H1 (cell line): ENCODE measurements at regions not wholly inside any gene's neighbourhood (a gene's known extent, or its start where the extent isn't known, plus 50 kb on each side); places are given as distances from the start of the nearest gene placed in this dataset.
A peak's percentile ranks its signal among the peaks of the same experiment; 100 is the strongest.

ENCODE experiments used
- CTCF ChIA-PET: fragments of 300-600 bp; sonication (Branson Sonifier 250); formaldehyde crosslinking; loops from one replicate; lab custom pipeline; 2021; ENCODE audit not compliant: partially characterized antibody; lab: Charles Lee
- POLR2A ChIA-PET: fragments of 300-600 bp; sonication (Branson Sonifier 250); formaldehyde crosslinking; loops from one replicate; lab custom pipeline; 2021; ENCODE audit warnings: inconsistent platforms; ENCODE audit not compliant: partially characterized antibody; lab: Charles Lee
- DNase-seq, 2 experiments: peaks; one replicate each; pipeline versions ENCODE4 v3.0.0 to v3.0.0-alpha.2; 2010 to 2022; ENCODE audit warnings: low spot score in 2 of 2, low read depth in 1 of 2, mixed read lengths in 1 of 2
- FAIRE-seq: peaks from 2 replicates; lab custom pipeline; 2011; peaks lifted over from hg19 to GRCh38; lab: Jason Lieb, UNC
- H2AFZ ChIP-seq: 2 replicates; pipeline ENCODE4 v1.8.1; 2012; ENCODE audit warnings: low read length, inconsistent platforms
- H2AK5ac ChIP-seq: 2 replicates; pipeline ENCODE4 v1.6.1; 2013; ENCODE audit warnings: low read depth, low read length
- H2BK120ac ChIP-seq: replicated peaks from 2 replicates; pipeline ENCODE3; 2013; ENCODE audit warnings: low read depth, low read length, inconsistent platforms
- H2BK12ac ChIP-seq: 2 replicates; pipeline ENCODE4 v1.6.1; 2013; ENCODE audit warnings: low read depth, low read length
- H2BK15ac ChIP-seq: 2 replicates; pipeline ENCODE4 v1.6.1; 2013; ENCODE audit warnings: low read length
- H2BK20ac ChIP-seq: 2 replicates; pipeline ENCODE4 v1.6.1; 2013; ENCODE audit warnings: low read length
- H2BK5ac ChIP-seq: 2 replicates; pipeline ENCODE4 v1.6.1; 2013; ENCODE audit warnings: low read depth, low read length
- H3K14ac ChIP-seq: 2 replicates; pipeline ENCODE4 v1.6.1; 2013; ENCODE audit warnings: inconsistent platforms; ENCODE audit not compliant: insufficient read length
- H3K18ac ChIP-seq: 2 replicates; pipeline ENCODE4 v1.6.1; 2013; ENCODE audit warnings: low read length; ENCODE audit errors: extremely low read depth
- H3K23ac ChIP-seq: 2 replicates; pipeline ENCODE4 v1.6.1; 2013; ENCODE audit warnings: inconsistent platforms; ENCODE audit not compliant: insufficient read length
- H3K23me2 ChIP-seq: 2 replicates; pipeline ENCODE4 v1.6.1; 2013; ENCODE audit warnings: low read depth, low read length
- H3K27ac ChIP-seq: 2 replicates; pipeline ENCODE4 v1.6.1; 2011; ENCODE audit warnings: low read depth, low read length, inconsistent platforms
- H3K27me3 ChIP-seq, 4 experiments: replicated peaks in 1 of 4; 1 replicate in 1 of 4; 2 replicates in 3 of 4; pipeline versions ENCODE4 v1.6.1 to v1.8.1; 2011 to 2013; ENCODE audit warnings: low read length in 3 of 4, mild to moderate bottlenecking in 3 of 4, inconsistent platforms in 2 of 4, mixed read lengths in 2 of 4, moderate library complexity in 1 of 4; ENCODE audit not compliant: control insufficient read depth in 3 of 4, insufficient read depth in 3 of 4; ENCODE audit errors: extremely low read depth in 1 of 4
- H3K36me3 ChIP-seq, 4 experiments: 2 replicates each; pipeline versions ENCODE4 v1.6.1 to v1.8.1; 2011 to 2013; ENCODE audit warnings: mild to moderate bottlenecking in 4 of 4, low read length in 3 of 4, moderate library complexity in 2 of 4, control low read depth in 1 of 4, inconsistent platforms in 1 of 4; ENCODE audit not compliant: insufficient read depth in 4 of 4, control insufficient read depth in 2 of 4
- H3K4ac ChIP-seq: replicated peaks from 2 replicates; pipeline ENCODE3; 2013; ENCODE audit warnings: low read length, low read depth, mixed read lengths, inconsistent platforms; ENCODE audit not compliant: insufficient read length
- H3K4me1 ChIP-seq, 4 experiments: replicated peaks in 1 of 4; 1 replicate in 1 of 4; 2 replicates in 3 of 4; pipeline versions ENCODE4 v1.6.1 to v1.8.1; 2011 to 2013; ENCODE audit warnings: low read length in 3 of 4, inconsistent platforms in 2 of 4, mixed read lengths in 1 of 4; ENCODE audit not compliant: insufficient read depth in 4 of 4, control insufficient read depth in 3 of 4
- H3K4me2 ChIP-seq, 2 experiments: 2 replicates each; pipeline versions ENCODE4 v1.6.1 to v1.8.1; 2011 to 2013; ENCODE audit warnings: low read depth in 2 of 2, low read length in 2 of 2, control low read depth in 1 of 2, inconsistent platforms in 1 of 2, mild to moderate bottlenecking in 1 of 2; ENCODE audit not compliant: insufficient read depth in 1 of 2
- H3K4me3 ChIP-seq, 4 experiments: fragments of 200-600, 300-600 bp in 1 of 4; sonication (generic), shearing (Covaris generic), sonication (Bioruptor Twin) in 1 of 4; 2 replicates each; pipeline versions ENCODE4 v1.5.1 to v1.8.1; 2011 to 2016; ENCODE audit warnings: low read length in 4 of 4, low read depth in 3 of 4, control low read depth in 2 of 4, inconsistent platforms in 2 of 4, mild to moderate bottlenecking in 2 of 4, mixed read lengths in 1 of 4, moderate library complexity in 1 of 4; ENCODE audit not compliant: insufficient read depth in 2 of 4; ENCODE audit errors: extremely low read depth in 1 of 4
- H3K56ac ChIP-seq: replicated peaks from 2 replicates; pipeline ENCODE3; 2013; ENCODE audit warnings: low read depth, mild to moderate bottlenecking, mixed read lengths, low read length, inconsistent platforms; ENCODE audit not compliant: insufficient read length
- H3K79me1 ChIP-seq: 2 replicates; pipeline ENCODE4 v1.6.1; 2013; ENCODE audit warnings: low read depth, low read length, control low read depth
- H3K79me2 ChIP-seq, 2 experiments: 2 replicates each; pipeline versions ENCODE4 v1.6.1 to v1.8.1; 2012 to 2013; ENCODE audit warnings: low read length in 2 of 2, mild to moderate bottlenecking in 2 of 2, inconsistent platforms in 1 of 2; ENCODE audit not compliant: insufficient read depth in 2 of 2, control insufficient read depth in 1 of 2
- H3K9ac ChIP-seq, 4 experiments: replicated peaks in 1 of 4; 1 replicate in 1 of 4; 2 replicates in 3 of 4; pipeline versions ENCODE4 v1.6.1 to v1.8.1; 2011 to 2013; ENCODE audit warnings: low read depth in 3 of 4, low read length in 3 of 4, control low read depth in 2 of 4, mild to moderate bottlenecking in 2 of 4, moderate library complexity in 2 of 4, inconsistent platforms in 1 of 4; ENCODE audit errors: extremely low read depth in 1 of 4
- H3K9me3 ChIP-seq, 2 experiments: 2 replicates each; pipeline versions ENCODE4 v1.6.1 to v1.8.1; 2012 to 2013; ENCODE audit warnings: mild to moderate bottlenecking in 2 of 2, moderate library complexity in 2 of 2, control low read depth in 1 of 2, inconsistent platforms in 1 of 2, low read depth in 1 of 2, low read length in 1 of 2, mixed read lengths in 1 of 2; ENCODE audit not compliant: insufficient read depth in 2 of 2
- H4K20me1 ChIP-seq, 2 experiments: replicated peaks in 1 of 2; 2 replicates each; pipeline versions ENCODE3 to v1.8.1; 2011 to 2013; ENCODE audit warnings: inconsistent platforms in 2 of 2, low read length in 2 of 2, mild to moderate bottlenecking in 1 of 2; ENCODE audit not compliant: insufficient read depth in 2 of 2, control insufficient read depth in 1 of 2
- H4K5ac ChIP-seq: 2 replicates; pipeline ENCODE4 v1.6.1; 2013; ENCODE audit warnings: low read length, low read depth, mixed read lengths, inconsistent platforms; ENCODE audit not compliant: insufficient read length
- H4K8ac ChIP-seq: 2 replicates; pipeline ENCODE4 v1.8.0; 2013; ENCODE audit warnings: mild to moderate bottlenecking, moderate library complexity, low read length, inconsistent platforms; ENCODE audit not compliant: insufficient read depth; ENCODE audit errors: extremely low read depth
- H4K91ac ChIP-seq: replicated peaks from 2 replicates; pipeline ENCODE3; 2013; ENCODE audit warnings: low read length, mixed read lengths, inconsistent platforms; ENCODE audit not compliant: insufficient read length
- BCL11A ChIP-seq, 2 experiments: IDR thresholded peaks; one replicate each; pipeline ENCODE4 v1.6.1; 2011; ENCODE audit warnings: low read depth in 2 of 2, low read length in 2 of 2, mild to moderate bottlenecking in 2 of 2
- BRCA1 ChIP-seq: IDR thresholded peaks from 2 replicates; pipeline ENCODE4 v1.6.1; 2012; ENCODE audit warnings: low read depth, low read length, improper control_type of control experiment
- E2F6 ChIP-seq: IDR thresholded peaks from 2 replicates; pipeline ENCODE4 v1.6.1; 2012; ENCODE audit warnings: inconsistent platforms
- SUZ12 ChIP-seq: fragments of 200-600 bp; sonication (generic); IDR thresholded peaks from 2 replicates; pipeline ENCODE4 v1.6.1; 2012; ENCODE audit warnings: mild to moderate bottlenecking, inconsistent platforms, low read length, moderate library complexity, mixed read lengths
- TAF1 ChIP-seq: IDR thresholded peaks from 2 replicates; pipeline ENCODE4 v1.6.1; 2011; ENCODE audit warnings: mild to moderate bottlenecking, low read depth, low read length
- WGBS, 2 experiments: shearing (Covaris generic) in 1 of 2; methylation state at CpG; one replicate each; pipeline versions ENCODE4 v1.1.6 to v1.1.7; 2013 to 2015; ENCODE audit warnings: low lambda C conversion rate in 2 of 2, mixed read lengths in 2 of 2, inconsistent platforms in 1 of 2, low coverage in 1 of 2, missing lambda C conversion rate in 1 of 2; ENCODE audit not compliant: insufficient replicate concordance in 2 of 2, insufficient coverage in 1 of 2, insufficient read length in 1 of 2; ENCODE audit errors: extremely low coverage in 1 of 2, missing lambda C conversion rate in 1 of 2; 5-methylcytosine and 5-hydroxymethylcytosine counted together

DNA sequence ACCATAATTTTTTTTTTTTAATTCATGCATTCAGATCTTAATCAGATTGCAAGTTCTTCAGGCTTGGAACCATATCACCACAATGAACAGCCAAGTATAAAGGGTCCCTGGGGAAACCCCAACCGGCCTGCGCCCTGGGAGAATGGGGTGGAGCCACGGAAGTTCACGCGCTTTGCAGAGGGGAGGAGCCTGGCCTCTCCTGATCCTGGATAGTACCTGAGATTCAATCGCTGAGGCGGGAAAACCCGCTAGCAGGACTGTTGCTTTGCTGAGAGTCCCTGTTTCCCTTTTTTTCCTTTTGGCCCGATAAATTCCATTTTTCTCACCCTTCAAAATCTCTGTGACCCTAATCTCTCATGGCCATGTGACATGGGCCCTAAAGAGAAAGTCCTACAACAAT, 385.1 kb downstream of the IRS2 start:
- no peaks in the 10 kb centered on the region for H3K27me3 ChIP-seq
- no peak overlapping the region for H2AK5ac ChIP-seq
- no peak overlapping the region for H3K4me2 ChIP-seq
- no peak overlapping the region for H2BK12ac ChIP-seq
- H3K79me2 ChIP-seq = no peaks in the 10 kb centered on the region
- H2AFZ ChIP-seq = no peak overlapping the region
- FAIRE-seq (no peak), DNase-seq (no peak)
- ChIA-PET CTCF (interaction anchor here (0.7 to 1.0 kb wide), 2 partner anchors 440 to 771 kb away, joined by 3 to 6 read pairs; no protein-coding TSS in a partner anchor), POLR2A (interaction anchor here (0.7 kb wide), 1 partner anchor 47 kb away, joined by 3 read pairs; no protein-coding TSS in a partner anchor)
- H3K14ac ChIP-seq = no peak overlapping the region
- H2BK120ac ChIP-seq = no peak overlapping the region
- no peak overlapping the region for H4K5ac ChIP-seq
- no peak overlapping the region for H3K23ac ChIP-seq
- no peak overlapping the region for H2BK5ac ChIP-seq
- no peak overlapping the region for H4K91ac ChIP-seq
- no peak overlapping the region for H3K56ac ChIP-seq
- TF ChIP-seq BCL11A (IDR thresholded peaks at IDR 0.05; ENCODE audit: low read depth in 2 of 2, low read length in 2 of 2) = no peak
- no peak for TF ChIP-seq BRCA1
- peak; percentile 67 for TF ChIP-seq E2F6
- TF ChIP-seq TAF1 = no peak
- no peak for TF ChIP-seq SUZ12
- no peak overlapping the region for H2BK20ac ChIP-seq
- no peak overlapping the region for H3K4ac ChIP-seq
- no peak overlapping the region for H2BK15ac ChIP-seq
- H3K27ac ChIP-seq = no peak overlapping the region
- H3K23me2 ChIP-seq = no peaks in the 10 kb centered on the region
- H3K79me1 ChIP-seq = no peaks in the 10 kb centered on the region
- H3K4me3 ChIP-seq = no peak overlapping the region
- no peak overlapping the region for H4K8ac ChIP-seq
- H4K20me1 ChIP-seq = no peaks in the 10 kb centered on the region
- H3K9me3 ChIP-seq = peaks cover 3 to 11% of the 10 kb centered on the region in 2 experiments; a peak in 3 of 4 replicates
- WGBS, 2 experiments = 86% methylated on average over 9 of the region's 9 CpGs; no CpG with 5 or more reads in 1 of the 2 experiments
- H3K4me1 ChIP-seq = no peaks in the 10 kb centered on the region; a peak in 2 of 7 replicates
- H3K36me3 ChIP-seq = no peaks in the 10 kb centered on the region
- H3K18ac ChIP-seq = no peak overlapping the region
- H3K9ac ChIP-seq = no peak overlapping the region
